Neural progenitor cell (in vitro differentiated cells): ENCODE measurements at regions not wholly inside any gene's neighbourhood (a gene's known extent, or its start where the extent isn't known, plus 50 kb on each side); places are given as distances from the start of the nearest gene placed in this dataset.

Experiments used
- DNase-seq: peaks from one replicate; pipeline ENCODE4 v3.0.0-alpha.2; 2016; ENCODE audit warnings: low spot score
- H2AFZ ChIP-seq: fragments of 200-600 bp; sonication (generic); replicated peaks from 2 replicates; pipeline ENCODE4 v1.6.1; 2016; ENCODE audit warnings: antibody characterized with exemption
- H3F3A ChIP-seq: fragments of 200-600 bp; sonication (generic); 2 replicates; pipeline ENCODE4 v1.6.1; 2016; ENCODE audit warnings: antibody characterized with exemption, low read depth
- H3K27ac ChIP-seq: fragments of 200-600 bp; sonication (generic); 2 replicates; pipeline ENCODE4 v1.5.1; 2016; ENCODE audit warnings: mild to moderate bottlenecking
- H3K27me3 ChIP-seq: fragments of 200-600 bp; sonication (generic); 2 replicates; pipeline ENCODE4 v1.6.1; 2016; ENCODE audit warnings: mild to moderate bottlenecking, moderate library complexity
- H3K36me3 ChIP-seq: fragments of 200-600 bp; sonication (generic); 2 replicates; pipeline ENCODE4 v1.5.1; 2016
- H3K4me1 ChIP-seq: fragments of 200-600 bp; sonication (generic); 2 replicates; pipeline ENCODE4 v1.6.1; 2016; ENCODE audit warnings: mixed run types
- H3K4me2 ChIP-seq: fragments of 200-600 bp; sonication (generic); 2 replicates; pipeline ENCODE4 v1.6.1; 2016
- H3K4me3 ChIP-seq: fragments of 200-600 bp; sonication (generic); 2 replicates; pipeline ENCODE4 v1.5.1; 2016
- H3K79me2 ChIP-seq: fragments of 200-600 bp; sonication (generic); 2 replicates; pipeline ENCODE4 v1.6.1; 2016; ENCODE audit warnings: low read depth
- H3K9ac ChIP-seq: fragments of 200-600 bp; sonication (generic); 2 replicates; pipeline ENCODE4 v1.6.1; 2016
- H3K9me3 ChIP-seq: fragments of 200-600 bp; sonication (generic); 2 replicates; pipeline ENCODE4 v1.5.1; 2016; ENCODE audit warnings: low read depth
- H4K20me1 ChIP-seq: fragments of 200-600 bp; sonication (generic); 2 replicates; pipeline ENCODE4 v1.6.1; 2016; ENCODE audit warnings: low read depth
- H3K27ac Mint-ChIP-seq: 3 replicates; pipeline ENCODE4 v1.8.0; 2021; ENCODE audit warnings: mixed read lengths
- H3K27me3 Mint-ChIP-seq: 2 replicates; pipeline ENCODE4 v1.8.0; 2022; ENCODE audit warnings: low read depth, mild to moderate bottlenecking, inconsistent platforms, moderate library complexity, mixed read lengths; ENCODE audit not compliant: insufficient read depth
- H3K36me3 Mint-ChIP-seq: 3 replicates; pipeline ENCODE4 v1.8.0; 2021; ENCODE audit warnings: mixed read lengths
- H3K4me1 Mint-ChIP-seq: 3 replicates; pipeline ENCODE4 v1.8.0; 2021; ENCODE audit warnings: mixed read lengths
- H3K4me3 Mint-ChIP-seq: 3 replicates; pipeline ENCODE4 v1.8.0; 2021; ENCODE audit warnings: mild to moderate bottlenecking, moderate library complexity, mixed read lengths
- H3K9me3 Mint-ChIP-seq: 3 replicates; pipeline ENCODE4 v1.8.0; 2020; ENCODE audit warnings: mixed read lengths
- EZH2 ChIP-seq: fragments of 200-600 bp; sonication (generic); IDR thresholded peaks from 2 replicates; pipeline ENCODE4 v1.6.1; 2017; ENCODE audit warnings: antibody characterized with exemption, mild to moderate bottlenecking, moderate library complexity
- EZH2phosphoT487 ChIP-seq: fragments of 200-600 bp; sonication (generic); IDR thresholded peaks from 2 replicates; pipeline ENCODE4 v1.6.1; 2017; ENCODE audit warnings: antibody characterized with exemption
- TF ChIP-seq, protein P1 (sequence below): fragments of 200-600 bp; sonication (generic); IDR thresholded peaks from 2 replicates; pipeline ENCODE4 v1.5.1; 2017; ENCODE audit warnings: antibody characterized with exemption, mild to moderate bottlenecking

DNA sequence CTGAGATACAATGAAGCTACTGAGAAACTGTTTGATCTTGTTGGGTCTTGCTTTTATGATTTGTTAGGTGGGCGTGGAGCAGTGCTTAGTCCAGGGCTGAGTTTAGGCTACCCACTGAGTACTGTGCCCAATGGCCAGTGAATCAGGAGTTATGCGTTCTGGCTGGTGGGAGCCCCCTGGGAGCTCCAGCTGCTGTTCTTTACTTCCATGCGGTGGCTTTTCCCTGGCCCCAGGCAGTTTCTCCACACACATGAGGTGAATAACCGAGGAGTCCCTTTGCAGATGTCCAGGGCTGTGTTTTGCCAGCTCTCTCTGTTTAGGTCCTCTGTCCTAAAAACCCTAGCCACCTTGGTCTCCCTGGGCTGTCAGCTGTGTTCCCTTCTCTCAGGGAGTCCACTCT lies 106.5 kb downstream of the KLF13 start:
- no peak overlapping the region for H3K27ac ChIP-seq
- H2AFZ ChIP-seq: no peak overlapping the region
- H3K27me3 ChIP-seq: no peaks in the 10 kb centered on the region
- Mint-ChIP-seq H3K9me3 (no peaks in the 10 kb centered on the region), H3K4me3 (no peak overlapping the region), H3K27ac (peak overlapping the region; percentile 63), H3K36me3 (no peaks in the 10 kb centered on the region), H3K27me3 (peaks cover 5% of the 10 kb centered on the region), H3K4me1 (peaks cover 12% of the 10 kb centered on the region)
- TF ChIP-seq EZH2 (no peak), EZH2phosphoT487 (no peak)
- TF ChIP-seq, protein P1, sequence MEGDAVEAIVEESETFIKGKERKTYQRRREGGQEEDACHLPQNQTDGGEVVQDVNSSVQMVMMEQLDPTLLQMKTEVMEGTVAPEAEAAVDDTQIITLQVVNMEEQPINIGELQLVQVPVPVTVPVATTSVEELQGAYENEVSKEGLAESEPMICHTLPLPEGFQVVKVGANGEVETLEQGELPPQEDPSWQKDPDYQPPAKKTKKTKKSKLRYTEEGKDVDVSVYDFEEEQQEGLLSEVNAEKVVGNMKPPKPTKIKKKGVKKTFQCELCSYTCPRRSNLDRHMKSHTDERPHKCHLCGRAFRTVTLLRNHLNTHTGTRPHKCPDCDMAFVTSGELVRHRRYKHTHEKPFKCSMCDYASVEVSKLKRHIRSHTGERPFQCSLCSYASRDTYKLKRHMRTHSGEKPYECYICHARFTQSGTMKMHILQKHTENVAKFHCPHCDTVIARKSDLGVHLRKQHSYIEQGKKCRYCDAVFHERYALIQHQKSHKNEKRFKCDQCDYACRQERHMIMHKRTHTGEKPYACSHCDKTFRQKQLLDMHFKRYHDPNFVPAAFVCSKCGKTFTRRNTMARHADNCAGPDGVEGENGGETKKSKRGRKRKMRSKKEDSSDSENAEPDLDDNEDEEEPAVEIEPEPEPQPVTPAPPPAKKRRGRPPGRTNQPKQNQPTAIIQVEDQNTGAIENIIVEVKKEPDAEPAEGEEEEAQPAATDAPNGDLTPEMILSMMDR: no peak
- H3K36me3 ChIP-seq: no peaks in the 10 kb centered on the region
- no peak overlapping the region for H3K4me3 ChIP-seq
- no peaks in the 10 kb centered on the region for H3K9me3 ChIP-seq
- no peak for DNase-seq
- no peak overlapping the region for H3K4me2 ChIP-seq
- no peaks in the 10 kb centered on the region for H4K20me1 ChIP-seq
- no peaks in the 10 kb centered on the region for H3K4me1 ChIP-seq
- no peak overlapping the region for H3K9ac ChIP-seq
- no peaks in the 10 kb centered on the region for H3F3A ChIP-seq
- H3K79me2 ChIP-seq: no peaks in the 10 kb centered on the region

DNA sequence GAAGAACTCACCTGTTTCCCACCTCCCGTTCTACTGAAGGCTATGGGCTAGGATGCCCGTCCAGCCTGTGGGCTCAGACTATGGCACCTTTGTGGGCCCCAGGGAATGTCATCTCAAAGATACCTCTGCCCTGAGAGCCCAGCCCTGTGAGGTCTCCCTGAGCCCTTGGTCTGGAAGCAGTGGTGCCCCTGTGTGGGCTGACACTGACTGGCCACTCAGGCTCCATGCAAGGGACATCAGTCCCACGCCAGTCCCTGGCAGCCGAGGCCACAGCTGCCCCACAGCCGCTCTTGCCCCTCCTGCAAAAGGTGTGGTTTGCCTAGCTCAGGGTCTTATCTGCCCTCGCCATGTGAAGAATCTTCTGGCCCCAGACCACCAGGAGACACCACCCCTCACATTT lies 106.9 kb downstream of the KLF13 start:
- no peak overlapping the region for H3K4me3 Mint-ChIP-seq
- no peaks in the 10 kb centered on the region for H3K9me3 ChIP-seq
- H2AFZ ChIP-seq: no peak overlapping the region
- no peaks in the 10 kb centered on the region for H3K36me3 ChIP-seq
- H3K4me3 ChIP-seq: no peak overlapping the region
- no peak overlapping the region for H3K27ac Mint-ChIP-seq
- H3K4me2 ChIP-seq: no peak overlapping the region
- no peak overlapping the region for H3K9ac ChIP-seq
- H3F3A ChIP-seq: no peaks in the 10 kb centered on the region
- H4K20me1 ChIP-seq: no peaks in the 10 kb centered on the region
- no peak for DNase-seq
- H3K9me3 Mint-ChIP-seq: no peaks in the 10 kb centered on the region
- no peak overlapping the region for H3K27ac ChIP-seq
- no peaks in the 10 kb centered on the region for H3K4me1 ChIP-seq
- H3K36me3 Mint-ChIP-seq: no peaks in the 10 kb centered on the region
- no peaks in the 10 kb centered on the region for H3K79me2 ChIP-seq
- TF ChIP-seq EZH2 (no peak), EZH2phosphoT487 (no peak)
- TF ChIP-seq, protein P1: no peak
- H3K27me3 ChIP-seq: no peaks in the 10 kb centered on the region
- H3K27me3 Mint-ChIP-seq: peaks cover 5% of the 10 kb centered on the region
- peaks cover 12% of the 10 kb centered on the region for H3K4me1 Mint-ChIP-seq

DNA sequence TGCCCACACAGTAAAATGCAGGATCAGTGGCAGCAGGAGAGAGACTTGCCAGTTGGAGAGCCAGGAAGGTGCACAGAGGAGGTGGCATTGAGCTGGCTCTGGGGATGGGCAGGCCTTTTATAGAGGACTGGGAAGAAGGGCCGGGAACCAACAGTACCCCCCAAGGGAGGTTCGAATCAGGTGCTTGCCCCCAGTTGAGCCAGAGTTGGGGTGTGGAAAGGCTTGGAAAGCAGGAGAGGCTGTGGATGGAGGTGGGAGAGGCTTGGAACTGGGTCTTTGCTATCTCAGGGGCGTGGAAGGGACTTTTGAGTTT lies 107.6 kb downstream of the KLF13 start:
- H2AFZ ChIP-seq: no peak overlapping the region
- no peaks in the 10 kb centered on the region for H3K79me2 ChIP-seq
- no peak overlapping the region for H3K27ac ChIP-seq

More for the DNA sequence above, 107.6 kb downstream of the KLF13 start:
- Mint-ChIP-seq H3K36me3 (no peaks in the 10 kb centered on the region), H3K4me3 (no peak overlapping the region), H3K27me3 (peaks cover 5% of the 10 kb centered on the region), H3K9me3 (no peaks in the 10 kb centered on the region), H3K27ac (peak overlapping the region; percentile 77), H3K4me1 (peaks cover 12% of the 10 kb centered on the region)
- Histone ChIP-seq H3K36me3 (no peaks in the 10 kb centered on the region), H3K9ac (no peak overlapping the region), H3K27me3 (no peaks in the 10 kb centered on the region), H4K20me1 (no peaks in the 10 kb centered on the region), H3K4me2 (no peak overlapping the region), H3K4me3 (no peak overlapping the region), H3K4me1 (no peaks in the 10 kb centered on the region), H3F3A (no peaks in the 10 kb centered on the region), H3K9me3 (no peaks in the 10 kb centered on the region)
- TF ChIP-seq, protein P1: no peak
- TF ChIP-seq EZH2 (no peak), EZH2phosphoT487 (no peak)
- DNase-seq: no peak
